HUES64 (cell line): ENCODE measurements at regions not wholly inside any gene's neighbourhood (a gene's known extent, or its start where the extent isn't known, plus 50 kb on each side); places are given as distances from the start of the nearest gene placed in this dataset.

Experiments
- H3K27ac ChIP-seq: 2 replicates; pipeline ENCODE4 v1.7.0; 2013; ENCODE audit warnings: low read depth, low read length, inconsistent platforms
- H3K27me3 ChIP-seq: 2 replicates; pipeline ENCODE4 v1.6.1; 2013; ENCODE audit warnings: mild to moderate bottlenecking, low read length; ENCODE audit not compliant: insufficient read depth
- H3K36me3 ChIP-seq: 2 replicates; pipeline ENCODE4 v1.6.1; 2013; ENCODE audit warnings: mild to moderate bottlenecking, low read length; ENCODE audit not compliant: insufficient read depth
- H3K4me1 ChIP-seq: 2 replicates; pipeline ENCODE4 v1.6.1; 2013; ENCODE audit warnings: mild to moderate bottlenecking, low read length, moderate library complexity; ENCODE audit not compliant: insufficient read depth
- H3K4me3 ChIP-seq: 2 replicates; pipeline ENCODE4 v1.5.1; 2013; ENCODE audit warnings: mild to moderate bottlenecking, low read length, moderate library complexity
- H3K9ac ChIP-seq: 2 replicates; pipeline ENCODE4 v1.6.1; 2013; ENCODE audit warnings: mild to moderate bottlenecking, low read depth, low read length
- H3K9me3 ChIP-seq: 2 replicates; pipeline ENCODE4 v1.6.1; 2013; ENCODE audit warnings: low read depth, low read length; ENCODE audit not compliant: insufficient read depth
- WGBS: fragments of 150-250, 120-280 bp; methylation state at CpG from one replicate; pipeline ENCODE4 v1.1.7; 2013; ENCODE audit warnings: missing lambda C conversion rate; 5-methylcytosine and 5-hydroxymethylcytosine counted together

- Histone ChIP-seq H3K27ac (no peak overlapping the region), H3K4me1 (no peaks in the 10 kb centered on the region), H3K4me3 (no peak overlapping the region), H3K9me3 (no peaks in the 10 kb centered on the region), H3K27me3 (no peaks in the 10 kb centered on the region), H3K36me3 (no peaks in the 10 kb centered on the region), H3K9ac (no peak overlapping the region)
- WGBS, result 53% methylated on average over 3 of the region's 4 CpGs
These were observed 1465.7 kb upstream of the DIAPH2 start for GRCh38 chrX:95218976-95219375.

GRCh38 chrX:95248386-95248785 lies 1436.3 kb upstream of the DIAPH2 start:
- no peaks in the 10 kb centered on the region for H3K27me3 ChIP-seq
- no peak overlapping the region for H3K9ac ChIP-seq
- no peaks in the 10 kb centered on the region for H3K9me3 ChIP-seq
- H3K4me1 ChIP-seq, result no peaks in the 10 kb centered on the region
- H3K36me3 ChIP-seq, result no peaks in the 10 kb centered on the region
- H3K4me3 ChIP-seq, result no peak overlapping the region
- no peak overlapping the region for H3K27ac ChIP-seq
- 100% methylated on average over 1 of the region's 2 CpGs for WGBS

- WGBS, result 36% methylated on average over 1 of the region's 3 CpGs
- no peaks in the 10 kb centered on the region for H3K9me3 ChIP-seq
- H3K9ac ChIP-seq, result no peak overlapping the region
- no peaks in the 10 kb centered on the region for H3K36me3 ChIP-seq
- H3K4me3 ChIP-seq, result no peak overlapping the region
- H3K27me3 ChIP-seq, result no peaks in the 10 kb centered on the region
- H3K27ac ChIP-seq, result no peak overlapping the region; the same call in 1 of the 2 replicates
- H3K4me1 ChIP-seq, result peaks cover 6% of the 10 kb centered on the region; the same call in 1 of the 2 replicates
These were observed 1394.2 kb upstream of the DIAPH2 start for GRCh38 chrX:95290455-95290854.

- Histone ChIP-seq H3K9me3 (no peaks in the 10 kb centered on the region), H3K4me3 (no peak overlapping the region), H3K4me1 (peaks cover 6% of the 10 kb centered on the region; the same call in 1 of the 2 replicates), H3K27ac (no peak overlapping the region), H3K27me3 (no peaks in the 10 kb centered on the region), H3K36me3 (no peaks in the 10 kb centered on the region), H3K9ac (no peak overlapping the region)
These were observed 1393.1 kb upstream of the DIAPH2 start for GRCh38 chrX:95291561-95291960.

- no peaks in the 10 kb centered on the region for H3K27me3 ChIP-seq
- WGBS, result 57% methylated on average over 4 of the region's 4 CpGs
These were observed 1365.8 kb upstream of the DIAPH2 start for GRCh38 chrX:95318882-95319281.

GRCh38 chrX:95325185-95325584 lies 1359.5 kb upstream of the DIAPH2 start:
- no peak overlapping the region for H3K4me3 ChIP-seq
- WGBS, result 79% methylated on average over 2 of the region's 2 CpGs
- no peaks in the 10 kb centered on the region for H3K27me3 ChIP-seq
- no peak overlapping the region for H3K27ac ChIP-seq
- no peaks in the 10 kb centered on the region for H3K36me3 ChIP-seq
- no peaks in the 10 kb centered on the region for H3K9me3 ChIP-seq
- H3K4me1 ChIP-seq, result no peaks in the 10 kb centered on the region
- no peak overlapping the region for H3K9ac ChIP-seq

More at GRCh38 chrX:95318882-95319281, 1365.8 kb upstream of the DIAPH2 start:
- no peaks in the 10 kb centered on the region for H3K36me3 ChIP-seq
- no peak overlapping the region for H3K9ac ChIP-seq
- H3K27ac ChIP-seq, result no peak overlapping the region
- H3K4me1 ChIP-seq, result no peaks in the 10 kb centered on the region
- no peak overlapping the region for H3K4me3 ChIP-seq
- no peaks in the 10 kb centered on the region for H3K9me3 ChIP-seq

GRCh38 chrX:95330292-95330691 lies 1354.3 kb upstream of the DIAPH2 start:
- 89% methylated on average over 2 of the region's 2 CpGs for WGBS
- H3K27me3 ChIP-seq, result no peaks in the 10 kb centered on the region

GRCh38 chrX:95332530-95332929 lies 1352.1 kb upstream of the DIAPH2 start:
- H3K27ac ChIP-seq, result no peak overlapping the region
- no peaks in the 10 kb centered on the region for H3K36me3 ChIP-seq
- no peaks in the 10 kb centered on the region for H3K4me1 ChIP-seq
- H3K9me3 ChIP-seq, result no peaks in the 10 kb centered on the region
- H3K9ac ChIP-seq, result no peak overlapping the region
- no peak overlapping the region for H3K4me3 ChIP-seq
- H3K27me3 ChIP-seq, result no peaks in the 10 kb centered on the region
- WGBS, result 61% methylated on average over 8 of the region's 8 CpGs

More at GRCh38 chrX:95330292-95330691, 1354.3 kb upstream of the DIAPH2 start:
- H3K9me3 ChIP-seq, result no peaks in the 10 kb centered on the region
- H3K4me1 ChIP-seq, result no peaks in the 10 kb centered on the region
- H3K9ac ChIP-seq, result no peak overlapping the region
- no peak overlapping the region for H3K4me3 ChIP-seq
- H3K36me3 ChIP-seq, result no peaks in the 10 kb centered on the region
- H3K27ac ChIP-seq, result no peak overlapping the region

- Histone ChIP-seq H3K9me3 (no peaks in the 10 kb centered on the region), H3K27me3 (no peaks in the 10 kb centered on the region), H3K4me3 (no peak overlapping the region), H3K36me3 (no peaks in the 10 kb centered on the region), H3K9ac (no peak overlapping the region), H3K4me1 (no peaks in the 10 kb centered on the region), H3K27ac (no peak overlapping the region)
- no CpG with 5 or more reads among the region's 3 CpGs for WGBS
These were observed 1337.8 kb upstream of the DIAPH2 start for GRCh38 chrX:95346856-95347255.

GRCh38 chrX:95350774-95351488 lies 1333.7 kb upstream of the DIAPH2 start:
- no peak overlapping the region for H3K4me3 ChIP-seq
- no peaks in the 10 kb centered on the region for H3K4me1 ChIP-seq
- 58% methylated on average over 5 of the region's 6 CpGs for WGBS
- H3K9ac ChIP-seq, result no peak overlapping the region
- no peaks in the 10 kb centered on the region for H3K36me3 ChIP-seq
- no peaks in the 10 kb centered on the region for H3K27me3 ChIP-seq
- no peak overlapping the region for H3K27ac ChIP-seq
- no peaks in the 10 kb centered on the region for H3K9me3 ChIP-seq

- Histone ChIP-seq H3K27me3 (no peaks in the 10 kb centered on the region), H3K4me3 (no peak overlapping the region), H3K27ac (no peak overlapping the region), H3K36me3 (no peaks in the 10 kb centered on the region), H3K9me3 (no peaks in the 10 kb centered on the region), H3K9ac (no peak overlapping the region), H3K4me1 (no peaks in the 10 kb centered on the region)
- 100% methylated on average over 2 of the region's 2 CpGs for WGBS
These were observed 1317.4 kb upstream of the DIAPH2 start for GRCh38 chrX:95367286-95367685.

- Histone ChIP-seq H3K9ac (no peak overlapping the region), H3K4me3 (no peak overlapping the region), H3K9me3 (no peaks in the 10 kb centered on the region), H3K4me1 (no peaks in the 10 kb centered on the region), H3K36me3 (no peaks in the 10 kb centered on the region), H3K27ac (no peak overlapping the region), H3K27me3 (no peaks in the 10 kb centered on the region)
These were observed 1301.8 kb upstream of the DIAPH2 start for GRCh38 chrX:95382799-95383198.
